ENCODE measurements at regions not wholly inside any gene's neighbourhood (a gene's known extent, or its start where the extent isn't known, plus 50 kb on each side); places are given as distances from the start of the nearest gene placed in this dataset.

DNA sequence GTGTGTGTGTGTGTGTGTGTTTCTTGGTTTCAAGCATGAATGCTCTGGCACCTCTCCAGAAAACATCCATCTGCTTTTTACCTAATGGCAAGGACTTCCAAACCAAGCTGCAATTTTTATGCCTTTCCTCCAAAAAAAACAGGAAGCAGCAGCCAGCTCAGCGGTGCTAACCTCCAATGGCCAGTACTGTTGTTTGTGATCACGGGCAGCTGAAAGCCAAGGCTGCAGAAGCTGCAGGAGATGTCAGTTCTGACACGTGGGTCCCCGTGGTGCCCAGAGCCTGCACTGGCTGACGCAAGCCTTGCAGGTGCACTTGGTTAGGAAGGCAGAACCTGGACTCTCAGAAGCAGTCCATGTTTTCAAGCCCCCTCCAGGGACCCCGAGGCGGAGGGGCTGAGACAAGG, 313.6 kb upstream of the DDX53 start:
- peaks cover 29% of the 10 kb centered on the region for H3K4me1 Mint-ChIP-seq
- no peaks in the 10 kb centered on the region for H3K36me3 Mint-ChIP-seq
- no peaks in the 10 kb centered on the region; the same call in 1 of the 2 replicates for H3K27me3 Mint-ChIP-seq (ENCODE audit: low read depth)
- ATAC-seq (no peak), DNase-seq (ENCODE audit: low spot score) (peak; percentile 9)
- no peaks in the 10 kb centered on the region for H3K9me3 Mint-ChIP-seq
- TF ChIP-seq, protein P1, sequence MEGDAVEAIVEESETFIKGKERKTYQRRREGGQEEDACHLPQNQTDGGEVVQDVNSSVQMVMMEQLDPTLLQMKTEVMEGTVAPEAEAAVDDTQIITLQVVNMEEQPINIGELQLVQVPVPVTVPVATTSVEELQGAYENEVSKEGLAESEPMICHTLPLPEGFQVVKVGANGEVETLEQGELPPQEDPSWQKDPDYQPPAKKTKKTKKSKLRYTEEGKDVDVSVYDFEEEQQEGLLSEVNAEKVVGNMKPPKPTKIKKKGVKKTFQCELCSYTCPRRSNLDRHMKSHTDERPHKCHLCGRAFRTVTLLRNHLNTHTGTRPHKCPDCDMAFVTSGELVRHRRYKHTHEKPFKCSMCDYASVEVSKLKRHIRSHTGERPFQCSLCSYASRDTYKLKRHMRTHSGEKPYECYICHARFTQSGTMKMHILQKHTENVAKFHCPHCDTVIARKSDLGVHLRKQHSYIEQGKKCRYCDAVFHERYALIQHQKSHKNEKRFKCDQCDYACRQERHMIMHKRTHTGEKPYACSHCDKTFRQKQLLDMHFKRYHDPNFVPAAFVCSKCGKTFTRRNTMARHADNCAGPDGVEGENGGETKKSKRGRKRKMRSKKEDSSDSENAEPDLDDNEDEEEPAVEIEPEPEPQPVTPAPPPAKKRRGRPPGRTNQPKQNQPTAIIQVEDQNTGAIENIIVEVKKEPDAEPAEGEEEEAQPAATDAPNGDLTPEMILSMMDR (IDR thresholded peaks at IDR 0.05): no peak
- no peak for TF ChIP-seq ZNF121 (CRISPR knock-in tag; IDR thresholded peaks at IDR 0.05)
- TF ChIP-seq ZNF263 (CRISPR knock-in tag; IDR thresholded peaks at IDR 0.05; ENCODE audit: low read depth): no peak
- TF ChIP-seq ZNF423 (CRISPR knock-in tag; IDR thresholded peaks at IDR 0.05): no peak
- no peak for TF ChIP-seq ZNF532 (CRISPR knock-in tag; IDR thresholded peaks at IDR 0.05; ENCODE audit: borderline replicate concordance)
- TF ChIP-seq ZNF138 (CRISPR knock-in tag; conservative IDR thresholded peaks at IDR 0.05): no peak
- TF ChIP-seq OVOL2 (CRISPR knock-in tag; IDR thresholded peaks at IDR 0.05; ENCODE audit: borderline replicate concordance): no peak
- TF ChIP-seq, protein P2, sequence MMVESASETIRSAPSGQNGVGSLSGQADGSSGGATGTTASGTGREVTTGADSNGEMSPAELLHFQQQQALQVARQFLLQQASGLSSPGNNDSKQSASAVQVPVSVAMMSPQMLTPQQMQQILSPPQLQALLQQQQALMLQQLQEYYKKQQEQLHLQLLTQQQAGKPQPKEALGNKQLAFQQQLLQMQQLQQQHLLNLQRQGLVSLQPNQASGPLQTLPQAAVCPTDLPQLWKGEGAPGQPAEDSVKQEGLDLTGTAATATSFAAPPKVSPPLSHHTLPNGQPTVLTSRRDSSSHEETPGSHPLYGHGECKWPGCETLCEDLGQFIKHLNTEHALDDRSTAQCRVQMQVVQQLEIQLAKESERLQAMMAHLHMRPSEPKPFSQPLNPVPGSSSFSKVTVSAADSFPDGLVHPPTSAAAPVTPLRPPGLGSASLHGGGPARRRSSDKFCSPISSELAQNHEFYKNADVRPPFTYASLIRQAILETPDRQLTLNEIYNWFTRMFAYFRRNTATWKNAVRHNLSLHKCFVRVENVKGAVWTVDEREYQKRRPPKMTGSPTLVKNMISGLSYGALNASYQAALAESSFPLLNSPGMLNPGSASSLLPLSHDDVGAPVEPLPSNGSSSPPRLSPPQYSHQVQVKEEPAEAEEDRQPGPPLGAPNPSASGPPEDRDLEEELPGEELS (CRISPR knock-in tag; IDR thresholded peaks at IDR 0.05): no peak
- TF ChIP-seq EMX1 (CRISPR knock-in tag; IDR thresholded peaks at IDR 0.05): no peak
- TF ChIP-seq MXD4 (CRISPR knock-in tag; IDR thresholded peaks at IDR 0.05; ENCODE audit: borderline replicate concordance): no peak
- ChIA-PET POLR2A (no interaction called here), CTCF (interaction anchor here (0.5 to 1.5 kb wide), 2 partner anchors 20 to 697 kb away, joined by 4 to 5 read pairs; no protein-coding TSS in a partner anchor)
- H3K4me3 Mint-ChIP-seq: no peak overlapping the region
- no peak overlapping the region for H3K27ac Mint-ChIP-seq

GRCh38 chrX:22689290-22689689, 310.5 kb upstream of the DDX53 start:
- Mint-ChIP-seq H3K9me3 (no peaks in the 10 kb centered on the region), H3K27ac (peak overlapping the region; percentile 51; the same call in 1 of the 2 replicates), H3K4me1 (peaks cover 36% of the 10 kb centered on the region), H3K4me3 (no peak overlapping the region), H3K27me3 (ENCODE audit: low read depth) (no peaks in the 10 kb centered on the region; the same call in 1 of the 2 replicates), H3K36me3 (no peaks in the 10 kb centered on the region)
- TF ChIP-seq FOXK1 (CRISPR knock-in tag; IDR thresholded peaks at IDR 0.05): no peak
- POLR2A ChIA-PET: no interaction called here
- CTCF ChIA-PET: no interaction called here
- peak; percentile 73 for ATAC-seq
- no peak for DNase-seq (ENCODE audit: low spot score)

DNA sequence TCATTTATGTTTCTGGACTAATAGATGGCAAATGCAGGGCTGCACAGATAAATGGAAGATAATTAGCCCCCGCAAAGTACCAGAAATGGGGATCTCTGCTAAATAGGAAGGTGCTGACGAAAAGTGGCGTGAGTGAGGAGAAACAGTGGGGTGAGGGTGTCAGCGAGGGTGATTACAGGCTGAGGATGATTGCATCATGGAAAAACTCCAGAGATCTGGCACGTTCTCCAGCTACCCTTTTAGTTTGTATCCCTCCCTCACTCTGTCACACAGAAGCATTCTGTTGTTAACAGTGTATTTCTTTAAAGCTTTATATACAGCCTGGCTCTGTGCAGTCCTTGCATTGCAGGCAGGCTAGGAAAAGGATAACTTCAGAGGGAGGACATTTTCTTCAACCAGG, 309.6 kb upstream of the DDX53 start:
- peak overlapping the region; percentile 90 for H3K27ac Mint-ChIP-seq
- no peak overlapping the region; the same call in 1 of the 2 replicates for H3K4me3 Mint-ChIP-seq
- CTCF ChIA-PET: no interaction called here
- POLR2A ChIA-PET: interaction anchor here (1.0 kb wide), 1 partner anchor 23 kb away, joined by 5 read pairs; no protein-coding TSS in a partner anchor
- ATAC-seq: no peak
- no peaks in the 10 kb centered on the region; the same call in none of the 2 replicates for H3K27me3 Mint-ChIP-seq (ENCODE audit: low read depth)
- peaks cover 36% of the 10 kb centered on the region for H3K4me1 Mint-ChIP-seq
- H3K36me3 Mint-ChIP-seq: no peaks in the 10 kb centered on the region
- peak; percentile 8 for DNase-seq (ENCODE audit: low spot score)
- no peaks in the 10 kb centered on the region for H3K9me3 Mint-ChIP-seq
- TF ChIP-seq E2F5 (CRISPR knock-in tag; IDR thresholded peaks at IDR 0.05) (no peak), USF1 (CRISPR knock-in tag; IDR thresholded peaks at IDR 0.05) (no peak), ZNF532 (CRISPR knock-in tag; IDR thresholded peaks at IDR 0.05; ENCODE audit: borderline replicate concordance) (no peak), GABPB1 (CRISPR knock-in tag; IDR thresholded peaks at IDR 0.05) (no peak), PREB (CRISPR knock-in tag; IDR thresholded peaks at IDR 0.05; ENCODE audit: borderline replicate concordance) (no peak), ZNF138 (CRISPR knock-in tag; conservative IDR thresholded peaks at IDR 0.05) (no peak), KAT7 (CRISPR knock-in tag; IDR thresholded peaks at IDR 0.05; ENCODE audit: borderline replicate concordance) (no peak)

All from WTC11 (cell line).